BJ (cell line): ENCODE measurements at regions not wholly inside any gene's neighbourhood (a gene's known extent, or its start where the extent isn't known, plus 50 kb on each side); places are given as distances from the start of the nearest gene placed in this dataset.
A peak's percentile ranks its signal among the peaks of the same experiment; 100 is the strongest.

Source experiments
- CTCF ChIA-PET: fragments of 350-600 bp; formaldehyde crosslinking; extraction: SDS; loops from one replicate; lab custom pipeline; 2021; ENCODE audit warnings: antibody characterized with exemption, inconsistent platforms; lab: Yijun Ruan, JAX
- POLR2A ChIA-PET: fragments of 300-600 bp; sonication (Branson Sonifier 250); formaldehyde crosslinking; extraction: SDS; loops from one replicate; lab custom pipeline; 2021; ENCODE audit warnings: antibody characterized with exemption; lab: Charles Lee
- DNase-seq: peaks from one replicate; pipeline ENCODE4 v3.0.0-alpha.2; 2011; ENCODE audit warnings: low read depth
- H3K27me3 ChIP-seq: 2 replicates; pipeline ENCODE4 v1.6.0; 2011; ENCODE audit warnings: low read length; ENCODE audit not compliant: control insufficient read depth, insufficient read depth
- H3K36me3 ChIP-seq: 2 replicates; pipeline ENCODE4 v1.5.1; 2011; ENCODE audit warnings: low read length; ENCODE audit not compliant: control insufficient read depth, insufficient read depth
- H3K4me3 ChIP-seq: 2 replicates; pipeline ENCODE4 v1.5.1; 2011; ENCODE audit warnings: low read depth, mild to moderate bottlenecking, control low read depth, low read length
- CTCF ChIP-seq: IDR thresholded peaks from 2 replicates; pipeline ENCODE4 v1.5.1; 2011; ENCODE audit warnings: low read depth, mild to moderate bottlenecking, control low read depth, inconsistent platforms, low read length, moderate library complexity; ENCODE audit not compliant: insufficient read depth

- peak; percentile 18 for DNase-seq
- no peak for TF ChIP-seq CTCF
- POLR2A ChIA-PET: no interaction called here
- Histone ChIP-seq H3K27me3 (no peaks in the 10 kb centered on the region), H3K4me3 (no peak overlapping the region), H3K36me3 (no peaks in the 10 kb centered on the region)
- CTCF ChIA-PET: interaction anchor here (1.0 kb wide), 1 partner anchor 19 kb away, joined by 3 read pairs; no protein-coding TSS in a partner anchor
Observed at GRCh38 chr2:180618570-180618969, 361.8 kb upstream of the UBE2E3 start.

GRCh38 chr2:180614776-180615175, 365.6 kb upstream of the UBE2E3 start:
- ChIA-PET POLR2A (no interaction called here), CTCF (no interaction called here)
- no peak overlapping the region for H3K4me3 ChIP-seq
- H3K36me3 ChIP-seq: no peaks in the 10 kb centered on the region
- H3K27me3 ChIP-seq: no peaks in the 10 kb centered on the region
- DNase-seq: no peak
- TF ChIP-seq CTCF: no peak

- no peak for TF ChIP-seq CTCF
- H3K27me3 ChIP-seq: no peaks in the 10 kb centered on the region
- DNase-seq: no peak
- no peaks in the 10 kb centered on the region for H3K36me3 ChIP-seq
- CTCF ChIA-PET: no interaction called here
- H3K4me3 ChIP-seq: no peak overlapping the region
- POLR2A ChIA-PET: no interaction called here
Observed at GRCh38 chr2:180609626-180610340, 370.6 kb upstream of the UBE2E3 start.

- DNase-seq: no peak
- no peak overlapping the region for H3K4me3 ChIP-seq
- TF ChIP-seq CTCF: no peak
- POLR2A ChIA-PET: no interaction called here
- no peaks in the 10 kb centered on the region for H3K27me3 ChIP-seq
- H3K36me3 ChIP-seq: no peaks in the 10 kb centered on the region
- CTCF ChIA-PET: no interaction called here
Observed at GRCh38 chr2:180607514-180608049, 372.8 kb upstream of the UBE2E3 start.

- CTCF ChIA-PET: no interaction called here
- no peaks in the 10 kb centered on the region for H3K36me3 ChIP-seq
- POLR2A ChIA-PET: no interaction called here
- H3K27me3 ChIP-seq: no peaks in the 10 kb centered on the region
- TF ChIP-seq CTCF: 0 out of 2 replicates have a peak, but pooled peaks have one; percentile 26
- no peak for DNase-seq
- H3K4me3 ChIP-seq: no peak overlapping the region
Observed at GRCh38 chr2:180604077-180604476, 376.3 kb upstream of the UBE2E3 start.
